Retinal pigment epithelial cell (primary cell): ENCODE measurements at regions not wholly inside any gene's neighbourhood (a gene's known extent, or its start where the extent isn't known, plus 50 kb on each side); places are given as distances from the start of the nearest gene placed in this dataset.

Source experiments
- DNase-seq: peaks from one replicate; pipeline ENCODE4 v3.0.0-alpha.2; 2010; ENCODE audit warnings: low read depth
- H3K4me3 ChIP-seq: 2 replicates; pipeline ENCODE4 v1.5.1; 2011; ENCODE audit warnings: mild to moderate bottlenecking, low read length, control low read depth, moderate library complexity
- TF ChIP-seq, protein P1 (sequence below): conservative IDR thresholded peaks from 2 replicates; pipeline ENCODE4 v1.5.1; 2011; ENCODE audit warnings: low read depth, low read length, control low read depth, inconsistent platforms

DNA sequence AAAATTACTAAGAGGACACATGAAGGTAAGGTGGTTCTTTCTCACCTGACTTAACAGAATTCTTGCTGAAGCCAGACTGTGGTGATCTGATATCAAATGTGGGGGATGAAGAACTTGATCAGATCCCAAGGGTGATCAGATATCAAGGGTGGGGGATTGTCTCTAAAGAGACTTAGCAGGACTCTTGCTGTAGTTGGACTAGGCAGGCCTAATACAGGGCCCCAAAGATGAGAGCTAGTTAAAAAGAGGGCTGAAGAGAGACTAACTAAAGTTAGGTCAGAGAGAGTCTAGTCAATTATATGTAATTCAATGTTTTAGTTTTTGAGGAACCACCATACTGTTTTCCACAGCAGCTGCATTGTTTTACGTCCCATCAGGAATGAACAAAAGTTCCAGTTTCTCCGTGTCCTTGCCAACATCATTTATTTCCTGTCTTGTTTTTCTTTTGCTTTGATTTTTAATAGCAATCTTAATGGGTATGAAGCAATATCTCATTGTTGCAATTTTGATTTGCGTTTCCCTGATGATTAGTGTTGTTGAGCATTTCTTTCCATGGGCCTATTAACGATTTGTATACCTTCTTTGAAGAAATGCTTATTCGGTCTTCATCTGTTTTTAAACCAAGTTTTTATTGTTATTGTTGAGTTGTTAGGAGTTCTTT, 77.6 kb upstream of the ALDH1A1 start:
- no peak overlapping the region for H3K4me3 ChIP-seq
- DNase-seq: no peak
- TF ChIP-seq, protein P1, sequence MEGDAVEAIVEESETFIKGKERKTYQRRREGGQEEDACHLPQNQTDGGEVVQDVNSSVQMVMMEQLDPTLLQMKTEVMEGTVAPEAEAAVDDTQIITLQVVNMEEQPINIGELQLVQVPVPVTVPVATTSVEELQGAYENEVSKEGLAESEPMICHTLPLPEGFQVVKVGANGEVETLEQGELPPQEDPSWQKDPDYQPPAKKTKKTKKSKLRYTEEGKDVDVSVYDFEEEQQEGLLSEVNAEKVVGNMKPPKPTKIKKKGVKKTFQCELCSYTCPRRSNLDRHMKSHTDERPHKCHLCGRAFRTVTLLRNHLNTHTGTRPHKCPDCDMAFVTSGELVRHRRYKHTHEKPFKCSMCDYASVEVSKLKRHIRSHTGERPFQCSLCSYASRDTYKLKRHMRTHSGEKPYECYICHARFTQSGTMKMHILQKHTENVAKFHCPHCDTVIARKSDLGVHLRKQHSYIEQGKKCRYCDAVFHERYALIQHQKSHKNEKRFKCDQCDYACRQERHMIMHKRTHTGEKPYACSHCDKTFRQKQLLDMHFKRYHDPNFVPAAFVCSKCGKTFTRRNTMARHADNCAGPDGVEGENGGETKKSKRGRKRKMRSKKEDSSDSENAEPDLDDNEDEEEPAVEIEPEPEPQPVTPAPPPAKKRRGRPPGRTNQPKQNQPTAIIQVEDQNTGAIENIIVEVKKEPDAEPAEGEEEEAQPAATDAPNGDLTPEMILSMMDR: no peak

DNA sequence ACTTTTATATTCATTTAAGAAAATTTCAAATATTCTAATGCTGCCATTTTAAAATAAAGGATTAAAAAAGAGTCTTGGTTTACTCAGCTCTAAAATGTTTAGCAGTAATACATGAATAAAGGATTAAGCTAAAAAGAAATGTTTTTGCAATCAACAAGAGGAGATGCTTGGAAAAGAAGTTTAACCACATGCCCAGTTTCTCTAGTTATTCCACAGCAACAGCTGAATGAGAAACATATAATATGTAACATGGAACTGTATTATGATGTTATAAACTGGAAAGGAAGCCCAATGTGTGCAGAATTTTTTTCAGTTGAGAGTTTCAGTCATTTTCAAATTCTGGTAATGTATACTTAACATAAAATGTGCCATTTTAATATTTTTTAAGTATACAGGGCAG, 76.5 kb upstream of the ALDH1A1 start:
- TF ChIP-seq, protein P1: no peak
- H3K4me3 ChIP-seq: no peak overlapping the region
- no peak for DNase-seq

DNA sequence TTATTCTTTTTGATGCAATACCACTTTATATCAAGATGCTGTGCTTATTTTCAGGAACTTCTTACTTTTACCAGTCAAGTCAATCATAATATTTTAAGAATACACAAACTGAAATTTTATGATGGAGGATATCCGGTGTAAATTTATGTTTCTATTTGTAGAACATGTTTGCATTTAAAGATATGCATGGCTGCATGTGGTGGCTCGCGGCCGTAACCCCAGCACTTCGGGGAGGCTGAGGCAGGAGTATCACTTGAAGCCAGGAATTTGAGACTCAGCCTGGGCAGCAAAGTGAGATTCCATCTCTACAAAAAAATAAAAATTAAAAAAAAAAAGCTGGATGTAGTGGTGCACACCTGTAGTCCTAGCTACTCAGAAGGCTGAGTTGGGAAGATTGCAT, 73.5 kb upstream of the ALDH1A1 start:
- DNase-seq: no peak
- no peak overlapping the region for H3K4me3 ChIP-seq
- TF ChIP-seq, protein P1: no peak

DNA sequence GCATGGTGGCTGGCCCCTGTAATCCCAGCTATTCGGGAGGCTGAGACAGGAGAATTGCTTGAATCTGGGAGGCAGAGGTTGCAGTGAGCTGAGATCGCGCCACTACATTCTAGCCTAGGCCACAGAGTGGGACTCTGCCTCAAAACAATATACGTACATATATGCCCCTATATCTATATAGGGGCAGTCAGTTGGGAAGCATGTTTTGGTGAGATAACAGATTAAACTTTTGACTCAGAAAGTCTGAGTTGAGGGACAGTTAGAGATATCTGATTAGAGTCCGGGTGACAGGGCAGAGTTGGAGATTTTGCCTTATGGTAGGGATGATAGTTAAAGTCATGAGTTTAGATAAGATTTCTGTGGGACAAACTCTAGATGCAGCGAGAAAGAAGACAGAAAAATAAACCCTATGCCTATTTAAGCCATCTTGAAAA, 71.8 kb upstream of the ALDH1A1 start:
- TF ChIP-seq, protein P1: no peak
- DNase-seq: no peak
- H3K4me3 ChIP-seq: no peak overlapping the region

DNA sequence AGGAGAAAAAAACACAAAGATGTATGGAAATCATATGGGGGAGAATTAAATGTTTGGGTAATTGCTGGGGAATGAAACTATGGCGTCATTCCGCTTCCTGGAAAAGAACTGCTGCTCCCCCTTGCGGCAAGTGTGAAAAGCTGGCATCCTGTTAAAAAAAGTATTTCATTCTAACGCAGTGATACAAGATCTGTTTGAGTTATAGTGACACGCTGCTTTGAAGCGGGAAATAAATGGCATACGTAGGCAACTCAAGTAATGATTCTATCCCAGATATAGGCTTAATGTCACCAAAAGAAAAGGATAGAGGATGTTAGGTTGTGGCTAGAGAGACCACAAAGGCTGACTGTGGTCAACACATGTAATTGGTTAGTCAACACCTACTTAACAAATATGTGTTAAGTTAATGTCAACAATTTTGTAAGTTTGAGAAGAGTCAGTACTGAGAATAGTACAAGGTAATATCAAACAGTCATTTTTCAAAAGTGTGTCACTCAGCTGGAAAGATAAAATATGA, 70.2 kb upstream of the ALDH1A1 start:
- DNase-seq: peak; percentile 36
- H3K4me3 ChIP-seq: no peak overlapping the region
- TF ChIP-seq, protein P1: peak; percentile 80

DNA sequence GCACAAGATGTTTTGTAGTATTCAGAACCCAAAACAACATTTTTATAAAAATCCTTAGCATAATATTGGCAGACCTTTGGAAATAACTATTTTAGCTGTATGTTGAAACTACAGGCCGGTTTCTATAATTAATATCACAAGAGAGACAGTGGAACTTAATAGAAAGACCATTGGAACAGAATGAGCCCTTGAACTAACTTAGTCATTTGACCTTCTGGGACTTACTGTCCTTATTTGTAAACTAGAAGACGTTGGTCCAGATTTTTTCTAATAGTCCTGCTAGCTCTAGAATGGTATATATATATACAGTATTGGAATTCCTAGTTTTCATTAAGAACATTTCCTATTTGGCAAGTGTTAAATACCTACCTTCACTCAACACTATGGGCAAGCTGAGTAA, 69.5 kb upstream of the ALDH1A1 start:
- DNase-seq: no peak
- TF ChIP-seq, protein P1: no peak

DNA sequence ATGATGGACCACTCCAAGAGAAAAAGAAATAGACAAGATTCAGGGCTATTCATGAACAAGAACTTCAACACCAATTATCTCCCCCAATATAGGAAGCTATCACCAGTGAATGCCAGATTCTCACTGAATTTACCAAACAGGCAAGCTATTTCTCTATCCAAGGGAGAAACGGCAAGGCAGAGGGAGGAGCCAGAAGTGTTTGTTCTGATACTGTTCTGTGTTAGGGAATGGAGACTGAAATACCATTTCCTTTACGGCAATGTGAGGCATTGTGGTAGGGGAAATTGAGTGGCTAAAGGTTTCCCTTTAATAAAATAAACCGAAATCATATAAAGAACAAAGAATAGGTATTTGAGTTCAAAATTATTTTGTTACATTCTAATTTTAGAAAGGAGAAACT, 68.0 kb upstream of the ALDH1A1 start:
- TF ChIP-seq, protein P1: no peak
- no peak overlapping the region for H3K4me3 ChIP-seq
- no peak for DNase-seq

More for the DNA sequence above, 69.5 kb upstream of the ALDH1A1 start:
- no peak overlapping the region for H3K4me3 ChIP-seq
